Breast epithelium (tissue), 3 donors: ENCODE measurements at regions not wholly inside any gene's neighbourhood (a gene's known extent, or its start where the extent isn't known, plus 50 kb on each side); places are given as distances from the start of the nearest gene placed in this dataset.

Experiments
- POLR2A ChIP-seq: fragments of 450-650 bp; IDR thresholded peaks from one replicate; pipeline ENCODE4 v1.6.1; 2016; ENCODE audit warnings: antibody characterized with exemption, mild to moderate bottlenecking, moderate library complexity
- POLR2AphosphoS5 ChIP-seq, 3 donors: sonication (generic); formaldehyde crosslinking; IDR thresholded peaks; one replicate each; pipeline ENCODE4 v1.6.1; 2017; ENCODE audit warnings: antibody characterized with exemption in 3 of 3
- TF ChIP-seq, protein P1 (sequence below), 3 donors: fragments of 450-650 bp; IDR thresholded peaks; one replicate each; pipeline ENCODE4 v1.5.1; 2016 to 2017; ENCODE audit warnings: antibody characterized with exemption in 3 of 3, mild to moderate bottlenecking in 3 of 3, moderate library complexity in 3 of 3

DNA sequence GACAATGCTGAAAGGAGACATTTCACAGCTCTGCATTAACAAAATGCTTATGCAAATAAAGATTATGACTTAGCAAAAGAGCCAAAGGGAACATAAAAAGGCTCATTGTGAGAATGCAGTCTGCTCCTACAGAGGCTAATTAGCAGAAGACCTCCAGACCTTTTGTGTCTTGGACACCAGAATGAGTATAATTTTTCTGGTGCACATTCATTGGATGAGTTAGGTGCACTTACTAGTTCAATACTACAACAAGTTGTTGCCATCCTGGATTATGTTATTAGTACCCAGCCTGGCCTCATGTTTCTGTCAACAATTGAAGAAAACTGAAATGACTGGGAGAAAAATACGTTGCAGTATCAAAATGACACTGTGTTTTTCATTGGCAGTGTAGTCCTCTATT lies 613.2 kb upstream of the CHORDC1 start:
- TF ChIP-seq, protein P1, sequence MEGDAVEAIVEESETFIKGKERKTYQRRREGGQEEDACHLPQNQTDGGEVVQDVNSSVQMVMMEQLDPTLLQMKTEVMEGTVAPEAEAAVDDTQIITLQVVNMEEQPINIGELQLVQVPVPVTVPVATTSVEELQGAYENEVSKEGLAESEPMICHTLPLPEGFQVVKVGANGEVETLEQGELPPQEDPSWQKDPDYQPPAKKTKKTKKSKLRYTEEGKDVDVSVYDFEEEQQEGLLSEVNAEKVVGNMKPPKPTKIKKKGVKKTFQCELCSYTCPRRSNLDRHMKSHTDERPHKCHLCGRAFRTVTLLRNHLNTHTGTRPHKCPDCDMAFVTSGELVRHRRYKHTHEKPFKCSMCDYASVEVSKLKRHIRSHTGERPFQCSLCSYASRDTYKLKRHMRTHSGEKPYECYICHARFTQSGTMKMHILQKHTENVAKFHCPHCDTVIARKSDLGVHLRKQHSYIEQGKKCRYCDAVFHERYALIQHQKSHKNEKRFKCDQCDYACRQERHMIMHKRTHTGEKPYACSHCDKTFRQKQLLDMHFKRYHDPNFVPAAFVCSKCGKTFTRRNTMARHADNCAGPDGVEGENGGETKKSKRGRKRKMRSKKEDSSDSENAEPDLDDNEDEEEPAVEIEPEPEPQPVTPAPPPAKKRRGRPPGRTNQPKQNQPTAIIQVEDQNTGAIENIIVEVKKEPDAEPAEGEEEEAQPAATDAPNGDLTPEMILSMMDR (IDR thresholded peaks at IDR 0.05) = no peak
- TF ChIP-seq POLR2A = no peak
- no peak for TF ChIP-seq POLR2AphosphoS5 (IDR thresholded peaks at IDR 0.05)
